H1 (cell line): ENCODE measurements at regions not wholly inside any gene's neighbourhood (a gene's known extent, or its start where the extent isn't known, plus 50 kb on each side); places are given as distances from the start of the nearest gene placed in this dataset.

Source experiments
- CTCF ChIA-PET: fragments of 300-600 bp; sonication (Branson Sonifier 250); formaldehyde crosslinking; loops from one replicate; lab custom pipeline; 2021; ENCODE audit not compliant: partially characterized antibody; lab: Charles Lee
- POLR2A ChIA-PET: fragments of 300-600 bp; sonication (Branson Sonifier 250); formaldehyde crosslinking; loops from one replicate; lab custom pipeline; 2021; ENCODE audit warnings: inconsistent platforms; ENCODE audit not compliant: partially characterized antibody; lab: Charles Lee
- DNase-seq, 2 experiments: peaks; one replicate each; pipeline versions ENCODE4 v3.0.0 to v3.0.0-alpha.2; 2010 to 2022; ENCODE audit warnings: low spot score in 2 of 2, low read depth in 1 of 2, mixed read lengths in 1 of 2
- FAIRE-seq: peaks from 2 replicates; lab custom pipeline; 2011; peaks lifted over from hg19 to GRCh38; lab: Jason Lieb, UNC
- H2AFZ ChIP-seq: 2 replicates; pipeline ENCODE4 v1.8.1; 2012; ENCODE audit warnings: low read length, inconsistent platforms
- H2AK5ac ChIP-seq: 2 replicates; pipeline ENCODE4 v1.6.1; 2013; ENCODE audit warnings: low read depth, low read length
- H2BK120ac ChIP-seq: replicated peaks from 2 replicates; pipeline ENCODE3; 2013; ENCODE audit warnings: low read depth, low read length, inconsistent platforms
- H2BK12ac ChIP-seq: 2 replicates; pipeline ENCODE4 v1.6.1; 2013; ENCODE audit warnings: low read depth, low read length
- H2BK15ac ChIP-seq: 2 replicates; pipeline ENCODE4 v1.6.1; 2013; ENCODE audit warnings: low read length
- H2BK20ac ChIP-seq: 2 replicates; pipeline ENCODE4 v1.6.1; 2013; ENCODE audit warnings: low read length
- H2BK5ac ChIP-seq: 2 replicates; pipeline ENCODE4 v1.6.1; 2013; ENCODE audit warnings: low read depth, low read length
- H3K14ac ChIP-seq: 2 replicates; pipeline ENCODE4 v1.6.1; 2013; ENCODE audit warnings: inconsistent platforms; ENCODE audit not compliant: insufficient read length
- H3K18ac ChIP-seq: 2 replicates; pipeline ENCODE4 v1.6.1; 2013; ENCODE audit warnings: low read length; ENCODE audit errors: extremely low read depth
- H3K23ac ChIP-seq: 2 replicates; pipeline ENCODE4 v1.6.1; 2013; ENCODE audit warnings: inconsistent platforms; ENCODE audit not compliant: insufficient read length
- H3K23me2 ChIP-seq: 2 replicates; pipeline ENCODE4 v1.6.1; 2013; ENCODE audit warnings: low read depth, low read length
- H3K27ac ChIP-seq: 2 replicates; pipeline ENCODE4 v1.6.1; 2011; ENCODE audit warnings: low read depth, low read length, inconsistent platforms
- H3K27me3 ChIP-seq, 4 experiments: replicated peaks in 1 of 4; 1 replicate in 1 of 4; 2 replicates in 3 of 4; pipeline versions ENCODE4 v1.6.1 to v1.8.1; 2011 to 2013; ENCODE audit warnings: low read length in 3 of 4, mild to moderate bottlenecking in 3 of 4, inconsistent platforms in 2 of 4, mixed read lengths in 2 of 4, moderate library complexity in 1 of 4; ENCODE audit not compliant: control insufficient read depth in 3 of 4, insufficient read depth in 3 of 4; ENCODE audit errors: extremely low read depth in 1 of 4
- H3K36me3 ChIP-seq, 4 experiments: 2 replicates each; pipeline versions ENCODE4 v1.6.1 to v1.8.1; 2011 to 2013; ENCODE audit warnings: mild to moderate bottlenecking in 4 of 4, low read length in 3 of 4, moderate library complexity in 2 of 4, control low read depth in 1 of 4, inconsistent platforms in 1 of 4; ENCODE audit not compliant: insufficient read depth in 4 of 4, control insufficient read depth in 2 of 4
- H3K4ac ChIP-seq: replicated peaks from 2 replicates; pipeline ENCODE3; 2013; ENCODE audit warnings: low read length, low read depth, mixed read lengths, inconsistent platforms; ENCODE audit not compliant: insufficient read length
- H3K4me1 ChIP-seq, 4 experiments: replicated peaks in 1 of 4; 1 replicate in 1 of 4; 2 replicates in 3 of 4; pipeline versions ENCODE4 v1.6.1 to v1.8.1; 2011 to 2013; ENCODE audit warnings: low read length in 3 of 4, inconsistent platforms in 2 of 4, mixed read lengths in 1 of 4; ENCODE audit not compliant: insufficient read depth in 4 of 4, control insufficient read depth in 3 of 4
- H3K4me2 ChIP-seq, 2 experiments: 2 replicates each; pipeline versions ENCODE4 v1.6.1 to v1.8.1; 2011 to 2013; ENCODE audit warnings: low read depth in 2 of 2, low read length in 2 of 2, control low read depth in 1 of 2, inconsistent platforms in 1 of 2, mild to moderate bottlenecking in 1 of 2; ENCODE audit not compliant: insufficient read depth in 1 of 2
- H3K4me3 ChIP-seq, 4 experiments: fragments of 200-600, 300-600 bp in 1 of 4; sonication (generic), shearing (Covaris generic), sonication (Bioruptor Twin) in 1 of 4; 2 replicates each; pipeline versions ENCODE4 v1.5.1 to v1.8.1; 2011 to 2016; ENCODE audit warnings: low read length in 4 of 4, low read depth in 3 of 4, control low read depth in 2 of 4, inconsistent platforms in 2 of 4, mild to moderate bottlenecking in 2 of 4, mixed read lengths in 1 of 4, moderate library complexity in 1 of 4; ENCODE audit not compliant: insufficient read depth in 2 of 4; ENCODE audit errors: extremely low read depth in 1 of 4
- H3K56ac ChIP-seq: replicated peaks from 2 replicates; pipeline ENCODE3; 2013; ENCODE audit warnings: low read depth, mild to moderate bottlenecking, mixed read lengths, low read length, inconsistent platforms; ENCODE audit not compliant: insufficient read length
- H3K79me1 ChIP-seq: 2 replicates; pipeline ENCODE4 v1.6.1; 2013; ENCODE audit warnings: low read depth, low read length, control low read depth
- H3K79me2 ChIP-seq, 2 experiments: 2 replicates each; pipeline versions ENCODE4 v1.6.1 to v1.8.1; 2012 to 2013; ENCODE audit warnings: low read length in 2 of 2, mild to moderate bottlenecking in 2 of 2, inconsistent platforms in 1 of 2; ENCODE audit not compliant: insufficient read depth in 2 of 2, control insufficient read depth in 1 of 2
- H3K9ac ChIP-seq, 4 experiments: replicated peaks in 1 of 4; 1 replicate in 1 of 4; 2 replicates in 3 of 4; pipeline versions ENCODE4 v1.6.1 to v1.8.1; 2011 to 2013; ENCODE audit warnings: low read depth in 3 of 4, low read length in 3 of 4, control low read depth in 2 of 4, mild to moderate bottlenecking in 2 of 4, moderate library complexity in 2 of 4, inconsistent platforms in 1 of 4; ENCODE audit errors: extremely low read depth in 1 of 4
- H3K9me3 ChIP-seq, 2 experiments: 2 replicates each; pipeline versions ENCODE4 v1.6.1 to v1.8.1; 2012 to 2013; ENCODE audit warnings: mild to moderate bottlenecking in 2 of 2, moderate library complexity in 2 of 2, control low read depth in 1 of 2, inconsistent platforms in 1 of 2, low read depth in 1 of 2, low read length in 1 of 2, mixed read lengths in 1 of 2; ENCODE audit not compliant: insufficient read depth in 2 of 2
- H4K20me1 ChIP-seq, 2 experiments: replicated peaks in 1 of 2; 2 replicates each; pipeline versions ENCODE3 to v1.8.1; 2011 to 2013; ENCODE audit warnings: inconsistent platforms in 2 of 2, low read length in 2 of 2, mild to moderate bottlenecking in 1 of 2; ENCODE audit not compliant: insufficient read depth in 2 of 2, control insufficient read depth in 1 of 2
- H4K5ac ChIP-seq: 2 replicates; pipeline ENCODE4 v1.6.1; 2013; ENCODE audit warnings: low read length, low read depth, mixed read lengths, inconsistent platforms; ENCODE audit not compliant: insufficient read length
- H4K8ac ChIP-seq: 2 replicates; pipeline ENCODE4 v1.8.0; 2013; ENCODE audit warnings: mild to moderate bottlenecking, moderate library complexity, low read length, inconsistent platforms; ENCODE audit not compliant: insufficient read depth; ENCODE audit errors: extremely low read depth
- H4K91ac ChIP-seq: replicated peaks from 2 replicates; pipeline ENCODE3; 2013; ENCODE audit warnings: low read length, mixed read lengths, inconsistent platforms; ENCODE audit not compliant: insufficient read length
- BRCA1 ChIP-seq: IDR thresholded peaks from 2 replicates; pipeline ENCODE4 v1.6.1; 2012; ENCODE audit warnings: low read depth, low read length, improper control_type of control experiment
- FOSL1 ChIP-seq: IDR thresholded peaks from 2 replicates; pipeline ENCODE4 v1.6.1; 2011; ENCODE audit warnings: mild to moderate bottlenecking, low read depth, low read length, moderate library complexity; ENCODE audit not compliant: insufficient read depth
- POU5F1 ChIP-seq: IDR thresholded peaks from 2 replicates; pipeline ENCODE4 v1.6.1; 2011; ENCODE audit warnings: low read depth, mild to moderate bottlenecking, low read length, moderate library complexity
- WGBS, 2 experiments: shearing (Covaris generic) in 1 of 2; methylation state at CpG; one replicate each; pipeline versions ENCODE4 v1.1.6 to v1.1.7; 2013 to 2015; ENCODE audit warnings: low lambda C conversion rate in 2 of 2, mixed read lengths in 2 of 2, inconsistent platforms in 1 of 2, low coverage in 1 of 2, missing lambda C conversion rate in 1 of 2; ENCODE audit not compliant: insufficient replicate concordance in 2 of 2, insufficient coverage in 1 of 2, insufficient read length in 1 of 2; ENCODE audit errors: extremely low coverage in 1 of 2, missing lambda C conversion rate in 1 of 2; 5-methylcytosine and 5-hydroxymethylcytosine counted together

- WGBS, 2 experiments = 96% methylated on average over 1 of the region's 1 CpG; no CpG with 5 or more reads in 1 of the 2 experiments
- Histone ChIP-seq H3K9me3 (no peaks in the 10 kb centered on the region; a peak in 1 of 4 replicates), H4K8ac (no peak overlapping the region), H2AFZ (no peak overlapping the region), H3K56ac (no peak overlapping the region), H3K9ac (no peak overlapping the region), H2BK120ac (no peak overlapping the region), H3K27ac (no peak overlapping the region), H3K79me1 (no peaks in the 10 kb centered on the region), H2BK15ac (no peak overlapping the region), H2AK5ac (no peak overlapping the region), H4K20me1 (no peaks in the 10 kb centered on the region), H2BK5ac (no peak overlapping the region), H2BK12ac (no peak overlapping the region), H3K18ac (no peak overlapping the region), H3K27me3 (no peaks in the 10 kb centered on the region), H3K36me3 (no peaks in the 10 kb centered on the region), H3K79me2 (no peaks in the 10 kb centered on the region), H3K14ac (no peak overlapping the region), H3K4me3 (no peak overlapping the region)
- FAIRE-seq (no peak), DNase-seq (no peak)
- ChIA-PET CTCF (no interaction called here), POLR2A (no interaction called here)
- TF ChIP-seq POU5F1 (no peak), BRCA1 (no peak), FOSL1 (no peak)
- TF ChIP-seq, all 59 proteins: peak for 0
- Histone ChIP-seq H4K91ac (no peak overlapping the region), H3K4me1 (no peaks in the 10 kb centered on the region), H3K4me2 (no peak overlapping the region), H3K4ac (no peak overlapping the region), H4K5ac (no peak overlapping the region), H3K23ac (no peak overlapping the region), H3K23me2 (no peaks in the 10 kb centered on the region), H2BK20ac (no peak overlapping the region)
Measured at GRCh38 chr4:96459105-96459504, 619.2 kb downstream of the PDHA2 start.
